Caco-2 (cell line): ENCODE measurements at regions not wholly inside any gene's neighbourhood (a gene's known extent, or its start where the extent isn't known, plus 50 kb on each side); places are given as distances from the start of the nearest gene placed in this dataset.
A peak's percentile ranks its signal among the peaks of the same experiment; 100 is the strongest.

Source experiments
- BruUV-seq: library from RNA; stranded (reverse); fragments of 400-500 nt; replicated peaks from 2 replicates; lab custom pipeline; 2021; lab: Mats Ljungman, UMichigan
- CTCF ChIA-PET: fragments of 300-600 bp; sonication (Branson Sonifier 250); formaldehyde crosslinking; loops from one replicate; lab custom pipeline; 2022; ENCODE audit warnings: antibody characterized with exemption; lab: Charles Lee
- POLR2A ChIA-PET: fragments of 300-600 bp; sonication (Branson Sonifier 250); formaldehyde crosslinking; loops from one replicate; lab custom pipeline; 2022; ENCODE audit warnings: antibody characterized with exemption; lab: Charles Lee
- DNase-seq, 2 experiments: peaks; one replicate each; pipeline versions ENCODE4 v3.0.0 to v3.0.0-alpha.2; 2020 to 2022
- H3K27me3 ChIP-seq: replicated peaks from 2 replicates; pipeline ENCODE4 v1.6.0; 2011; ENCODE audit warnings: low read length; ENCODE audit not compliant: control insufficient read depth, insufficient read depth
- H3K36me3 ChIP-seq: 2 replicates; pipeline ENCODE4 v1.5.1; 2011; ENCODE audit warnings: low read length; ENCODE audit not compliant: control insufficient read depth, insufficient read depth
- H3K4me1 ChIP-seq: fragments of 250-450 bp; sonication (Bioruptor Pico); 2 replicates; pipeline ENCODE4 v1.5.1; 2020; ENCODE audit warnings: mild to moderate bottlenecking
- H3K4me3 ChIP-seq: 2 replicates; pipeline ENCODE4 v1.5.1; 2011; ENCODE audit warnings: low read depth, mild to moderate bottlenecking, control low read depth, low read length
- H3K9me3 ChIP-seq: fragments of 250-450 bp; sonication (Bioruptor Pico); 2 replicates; pipeline ENCODE4 v1.5.1; 2020; ENCODE audit warnings: mild to moderate bottlenecking, moderate library complexity
- H3K27ac Mint-ChIP-seq: one replicate; pipeline ENCODE4 v1.8.0; 2022; ENCODE audit warnings: mixed read lengths; ENCODE audit not compliant: unreplicated experiment
- H3K27me3 Mint-ChIP-seq: one replicate; pipeline ENCODE4 v1.8.0; 2022; ENCODE audit warnings: mixed read lengths; ENCODE audit not compliant: insufficient read depth, unreplicated experiment
- H3K36me3 Mint-ChIP-seq: one replicate; pipeline ENCODE4 v1.8.0; 2022; ENCODE audit warnings: mild to moderate bottlenecking, mixed read lengths; ENCODE audit not compliant: insufficient read depth, unreplicated experiment
- H3K4me1 Mint-ChIP-seq: one replicate; pipeline ENCODE4 v1.8.0; 2022; ENCODE audit warnings: low read depth, mixed read lengths; ENCODE audit not compliant: unreplicated experiment
- H3K4me3 Mint-ChIP-seq: one replicate; pipeline ENCODE4 v1.8.0; 2022; ENCODE audit warnings: mild to moderate bottlenecking, moderate library complexity, mixed read lengths; ENCODE audit not compliant: unreplicated experiment
- H3K9me3 Mint-ChIP-seq: one replicate; pipeline ENCODE4 v1.8.0; 2022; ENCODE audit warnings: mixed read lengths; ENCODE audit not compliant: unreplicated experiment
- CTCF ChIP-seq, 2 experiments: fragments of 200-600 bp in 1 of 2; IDR thresholded peaks; 1 replicate in 1 of 2; 2 replicates in 1 of 2; pipeline versions ENCODE4 v1.5.1 to v1.8.0; 2011 to 2022; ENCODE audit warnings: antibody characterized with exemption in 1 of 2, control low read depth in 1 of 2, inconsistent platforms in 1 of 2, low read depth in 1 of 2, low read length in 1 of 2, mild to moderate bottlenecking in 1 of 2, moderate library complexity in 1 of 2; ENCODE audit not compliant: insufficient read depth in 1 of 2, severe bottlenecking in 1 of 2, unreplicated experiment in 1 of 2
- intact Hi-C: fragments of 100-400 bp; cut with micrococcal nuclease; formaldehyde crosslinking; loops from one replicate; pipeline ENCODE4 v1.10.0; 2022; ENCODE audit not compliant: unreplicated experiment

GRCh38 chr2:215711471-215712034, 275.7 kb upstream of the FN1 start:
- no peak for TF ChIP-seq CTCF (IDR thresholded peaks at IDR 0.05; ENCODE audit: insufficient read depth in 1 of 2, low read depth in 1 of 2, low read length in 1 of 2, severe bottlenecking in 1 of 2, unreplicated experiment in 1 of 2)
- DNase-seq, result peak in 1 of 2 experiments; percentile 62
- Histone ChIP-seq H3K27me3 (no peaks in the 10 kb centered on the region), H3K36me3 (no peaks in the 10 kb centered on the region), H3K4me3 (no peak overlapping the region), H3K9me3 (no peaks in the 10 kb centered on the region), H3K4me1 (peaks cover 75% of the 10 kb centered on the region)
- H3K36me3 Mint-ChIP-seq, result peaks cover 23% of the 10 kb centered on the region
- ChIA-PET CTCF (interaction anchor here (0.6 to 2.0 kb wide), 3 partner anchors 51 to 92 kb away, joined by 3 to 7 read pairs (median 4); no protein-coding TSS in a partner anchor), POLR2A (no interaction called here)
- H3K9me3 Mint-ChIP-seq, result peaks cover 10% of the 10 kb centered on the region
- intact Hi-C loops, result loop anchor here (1.0 to 5.0 kb wide), 8 partner anchors 11 to 291 kb away; partner anchors contain the start of gene FN1
- no TSS peak for BruUV-seq
- H3K4me3 Mint-ChIP-seq, result no peak overlapping the region
- peak overlapping the region; percentile 74 for H3K27ac Mint-ChIP-seq
- peaks cover 53% of the 10 kb centered on the region for H3K4me1 Mint-ChIP-seq
- H3K27me3 Mint-ChIP-seq, result no peaks in the 10 kb centered on the region

GRCh38 chr2:215707608-215708007, 271.7 kb upstream of the FN1 start:
- Mint-ChIP-seq H3K4me3 (no peak overlapping the region), H3K4me1 (peaks cover 41% of the 10 kb centered on the region), H3K27ac (peak overlapping the region; percentile 66), H3K36me3 (peaks cover 10% of the 10 kb centered on the region), H3K27me3 (no peaks in the 10 kb centered on the region), H3K9me3 (peaks cover 10% of the 10 kb centered on the region)
- intact Hi-C loops, result no loop called here
- Histone ChIP-seq H3K27me3 (no peaks in the 10 kb centered on the region), H3K9me3 (no peaks in the 10 kb centered on the region), H3K36me3 (no peaks in the 10 kb centered on the region), H3K4me3 (no peak overlapping the region), H3K4me1 (peaks cover 58% of the 10 kb centered on the region)
- CTCF ChIA-PET, result no interaction called here
- TF ChIP-seq CTCF (IDR thresholded peaks at IDR 0.05; ENCODE audit: insufficient read depth in 1 of 2, low read depth in 1 of 2, low read length in 1 of 2, severe bottlenecking in 1 of 2, unreplicated experiment in 1 of 2), result no peak
- DNase-seq, result no peak
- POLR2A ChIA-PET, result no interaction called here
- no TSS peak for BruUV-seq

DNA sequence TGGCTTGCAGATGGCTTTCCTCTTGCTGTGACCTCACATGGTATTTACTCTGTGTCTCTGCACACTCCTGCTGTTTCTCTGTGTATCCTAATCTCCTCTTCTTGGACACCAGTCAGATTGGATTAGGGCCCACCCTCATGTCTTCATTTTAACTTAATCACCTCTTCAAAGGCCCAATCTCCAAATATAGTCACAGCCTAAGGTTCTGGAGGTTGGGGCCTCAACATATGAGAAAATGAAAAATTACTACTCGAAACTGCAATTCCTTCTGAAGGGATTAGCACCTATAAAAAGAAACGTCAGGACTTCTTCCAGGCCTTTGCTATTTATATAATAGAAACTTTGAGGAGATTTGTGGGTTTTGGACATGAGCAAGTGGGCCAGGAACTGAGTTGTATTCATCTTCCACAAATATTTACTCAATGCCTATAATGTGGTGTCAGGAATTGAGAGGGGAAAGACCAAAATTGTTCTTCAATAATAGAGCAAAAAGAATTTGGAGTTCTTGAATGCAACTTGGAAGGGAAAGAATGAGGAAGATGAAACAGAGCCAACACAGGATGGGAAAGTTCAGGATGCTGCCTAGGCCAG, 270.0 kb upstream of the FN1 start:
- no peak for TF ChIP-seq CTCF (IDR thresholded peaks at IDR 0.05; ENCODE audit: insufficient read depth in 1 of 2, low read depth in 1 of 2, low read length in 1 of 2, severe bottlenecking in 1 of 2, unreplicated experiment in 1 of 2)
- H3K27me3 Mint-ChIP-seq, result no peaks in the 10 kb centered on the region
- CTCF ChIA-PET, result no interaction called here

More for the DNA sequence above, 270.0 kb upstream of the FN1 start:
- Mint-ChIP-seq H3K4me1 (peaks cover 36% of the 10 kb centered on the region), H3K4me3 (no peak overlapping the region), H3K27ac (peak overlapping the region; percentile 29), H3K9me3 (peaks cover 10% of the 10 kb centered on the region), H3K36me3 (peaks cover 10% of the 10 kb centered on the region)
- DNase-seq, result no peak
- no TSS peak for BruUV-seq
- POLR2A ChIA-PET, result no interaction called here
- intact Hi-C loops, result no loop called here
- Histone ChIP-seq H3K27me3 (no peaks in the 10 kb centered on the region), H3K4me3 (no peak overlapping the region), H3K4me1 (peaks cover 43% of the 10 kb centered on the region), H3K36me3 (no peaks in the 10 kb centered on the region), H3K9me3 (no peaks in the 10 kb centered on the region)
